Neuronal stem cell (in vitro differentiated cells): ENCODE measurements at regions not wholly inside any gene's neighbourhood (a gene's known extent, or its start where the extent isn't known, plus 50 kb on each side); places are given as distances from the start of the nearest gene placed in this dataset.

Experiments used
- DNase-seq: peaks from one replicate; pipeline ENCODE4 v3.0.0-alpha.2; 2013; ENCODE audit warnings: low spot score
- H2AFZ ChIP-seq: one replicate; pipeline ENCODE4 v1.6.1; 2013; ENCODE audit warnings: mild to moderate bottlenecking, low read length, inconsistent platforms
- H2AK5ac ChIP-seq: 2 replicates; pipeline ENCODE4 v1.6.1; 2013; ENCODE audit warnings: low read depth, mild to moderate bottlenecking, inconsistent platforms, low read length, moderate library complexity, mixed read lengths
- H2BK120ac ChIP-seq: 2 replicates; pipeline ENCODE4 v1.6.1; 2013; ENCODE audit warnings: low read depth, mild to moderate bottlenecking, inconsistent platforms, low read length, moderate library complexity, mixed read lengths
- H2BK12ac ChIP-seq: one replicate; pipeline ENCODE4 v1.6.1; 2013; ENCODE audit warnings: low read length, inconsistent platforms
- H2BK15ac ChIP-seq: 2 replicates; pipeline ENCODE4 v1.6.1; 2013; ENCODE audit warnings: mild to moderate bottlenecking, low read length, inconsistent platforms, mixed read lengths
- H2BK5ac ChIP-seq: one replicate; pipeline ENCODE4 v1.6.1; 2013; ENCODE audit warnings: inconsistent platforms, mild to moderate bottlenecking, low read length, moderate library complexity
- H3K14ac ChIP-seq: one replicate; pipeline ENCODE4 v1.6.1; 2013; ENCODE audit warnings: low read length, inconsistent platforms
- H3K18ac ChIP-seq: 2 replicates; pipeline ENCODE4 v1.6.1; 2013; ENCODE audit warnings: low read length, inconsistent platforms
- H3K23ac ChIP-seq: 2 replicates; pipeline ENCODE4 v1.6.1; 2013; ENCODE audit warnings: low read depth, mild to moderate bottlenecking, mixed read lengths, low read length, inconsistent platforms; ENCODE audit not compliant: poor library complexity
- H3K27ac ChIP-seq: replicated peaks from 3 replicates; pipeline ENCODE4 v1.5.1; 2013; ENCODE audit warnings: low read length, inconsistent platforms
- H3K27me3 ChIP-seq, 3 experiments: 2 replicates each; pipeline ENCODE4 v1.6.1; 2013; ENCODE audit warnings: low read length in 3 of 3, mild to moderate bottlenecking in 2 of 3, inconsistent platforms in 1 of 3, low read depth in 1 of 3, mixed read lengths in 1 of 3, moderate library complexity in 1 of 3; ENCODE audit not compliant: control insufficient read depth in 3 of 3, insufficient read depth in 3 of 3
- H3K36me3 ChIP-seq, 2 donors: replicated peaks in 1 of 2; 2 replicates each; pipeline ENCODE4 v1.6.1; 2013; ENCODE audit warnings: low read length in 2 of 2; ENCODE audit not compliant: control insufficient read depth in 2 of 2, insufficient read depth in 2 of 2
- H3K4ac ChIP-seq: 2 replicates; pipeline ENCODE4 v1.6.1; 2013; ENCODE audit warnings: inconsistent platforms, mild to moderate bottlenecking, low read length, moderate library complexity
- H3K4me1 ChIP-seq, 2 donors: 1 replicate in 1 of 2; 2 replicates in 1 of 2; pipeline ENCODE4 v1.6.1; 2013; ENCODE audit warnings: low read length in 2 of 2, low read depth in 1 of 2; ENCODE audit not compliant: control insufficient read depth in 2 of 2, insufficient read depth in 1 of 2
- H3K4me2 ChIP-seq: one replicate; pipeline ENCODE4 v1.6.1; 2013; ENCODE audit warnings: mild to moderate bottlenecking, low read length, inconsistent platforms; ENCODE audit not compliant: insufficient read depth, poor library complexity, severe bottlenecking
- H3K4me3 ChIP-seq, 2 donors: 2 replicates each; pipeline ENCODE4 v1.5.1; 2013; ENCODE audit warnings: low read length in 2 of 2, mild to moderate bottlenecking in 2 of 2, inconsistent platforms in 1 of 2, moderate library complexity in 1 of 2
- H3K79me1 ChIP-seq: one replicate; pipeline ENCODE4 v1.6.1; 2013; ENCODE audit warnings: low read depth, mild to moderate bottlenecking, inconsistent platforms, low read length, moderate library complexity
- H3K9ac ChIP-seq: one replicate; pipeline ENCODE4 v1.6.1; 2013; ENCODE audit warnings: mild to moderate bottlenecking, low read depth, low read length, inconsistent platforms; ENCODE audit not compliant: poor library complexity
- H3K9me3 ChIP-seq, 2 donors: replicated peaks in 1 of 2; 2 replicates each; pipeline versions ENCODE3 to v1.6.1; 2013; ENCODE audit warnings: low read length in 2 of 2, mild to moderate bottlenecking in 2 of 2, inconsistent platforms in 1 of 2, low read depth in 1 of 2, mixed read lengths in 1 of 2, moderate library complexity in 1 of 2; ENCODE audit not compliant: control insufficient read depth in 2 of 2, insufficient read depth in 1 of 2
- H4K8ac ChIP-seq: one replicate; pipeline ENCODE4 v1.6.1; 2013; ENCODE audit warnings: low read depth, mild to moderate bottlenecking, inconsistent platforms, low read length, moderate library complexity
- H4K91ac ChIP-seq: one replicate; pipeline ENCODE4 v1.6.1; 2013; ENCODE audit warnings: low read length, low read depth, mild to moderate bottlenecking, inconsistent platforms; ENCODE audit not compliant: poor library complexity
- WGBS, 2 donors: extraction: QIAGEN DNeasy Blood & Tissue Kit; methylation state at CpG; one replicate each; pipeline ENCODE4 v1.1.7; 2013; ENCODE audit warnings: missing lambda C conversion rate in 2 of 2, mixed read lengths in 1 of 2; ENCODE audit not compliant: insufficient read length in 2 of 2, insufficient replicate concordance in 1 of 2; ENCODE audit errors: extremely low coverage in 2 of 2; 5-methylcytosine and 5-hydroxymethylcytosine counted together

- no CpG with 5 or more reads among the region's 6 CpGs for WGBS, 2 donors
- Histone ChIP-seq H3K4ac (no peak overlapping the region), H3K23ac (no peak overlapping the region), H2BK5ac (no peak overlapping the region), H3K27me3 (no peaks in the 10 kb centered on the region), H4K91ac (no peak overlapping the region), H2BK12ac (no peak overlapping the region), H2BK120ac (no peak overlapping the region), H3K9me3 (peaks cover 0 to 3% of the 10 kb centered on the region in 2 donors), H3K4me3 (no peak overlapping the region), H3K4me1 (peaks cover 0 to 8% of the 10 kb centered on the region in 2 donors), H3K36me3 (no peaks in the 10 kb centered on the region), H3K79me1 (no peaks in the 10 kb centered on the region), H3K4me2 (no peak overlapping the region), H4K8ac (no peak overlapping the region), H3K9ac (no peak overlapping the region), H3K27ac (no peak overlapping the region), H3K14ac (no peak overlapping the region), H2AK5ac (no peak overlapping the region), H3K18ac (no peak overlapping the region), H2BK15ac (no peak overlapping the region), H2AFZ (no peak overlapping the region)
- no peak for DNase-seq
These were observed 111.3 kb upstream of the IGFBP3 start for GRCh38 chr7:46032353-46032752.

- Histone ChIP-seq H3K9ac (no peak overlapping the region), H3K79me1 (no peaks in the 10 kb centered on the region), H2BK120ac (no peak overlapping the region), H3K27me3 (no peaks in the 10 kb centered on the region), H2AK5ac (no peak overlapping the region), H3K14ac (no peak overlapping the region), H4K91ac (no peak overlapping the region), H3K23ac (no peak overlapping the region), H3K36me3 (no peaks in the 10 kb centered on the region), H3K4me1 (peaks cover 0 to 8% of the 10 kb centered on the region in 2 donors), H4K8ac (no peak overlapping the region), H2BK12ac (no peak overlapping the region), H3K9me3 (peaks cover 0 to 3% of the 10 kb centered on the region in 2 donors), H3K4me2 (no peak overlapping the region), H2AFZ (peak overlapping the region; percentile 74), H3K4me3 (no peak overlapping the region), H3K18ac (no peak overlapping the region), H2BK5ac (no peak overlapping the region), H3K4ac (no peak overlapping the region), H3K27ac (no peak overlapping the region), H2BK15ac (no peak overlapping the region)
- no CpG with 5 or more reads among the region's 2 CpGs for WGBS, 2 donors
- DNase-seq, result no peak
These were observed 108.1 kb upstream of the IGFBP3 start for GRCh38 chr7:46029111-46029704.

- Histone ChIP-seq H4K8ac (no peak overlapping the region), H3K4ac (no peak overlapping the region), H3K79me1 (no peaks in the 10 kb centered on the region), H4K91ac (no peak overlapping the region), H2AK5ac (no peak overlapping the region), H3K9me3 (peaks cover 0 to 3% of the 10 kb centered on the region in 2 donors), H3K4me2 (no peak overlapping the region), H2BK120ac (no peak overlapping the region), H2BK12ac (no peak overlapping the region), H3K4me1 (peaks cover 0 to 8% of the 10 kb centered on the region in 2 donors), H3K36me3 (no peaks in the 10 kb centered on the region), H3K23ac (no peak overlapping the region), H2BK15ac (no peak overlapping the region), H3K18ac (no peak overlapping the region), H3K4me3 (no peak overlapping the region), H3K14ac (no peak overlapping the region), H3K27ac (no peak overlapping the region), H2BK5ac (no peak overlapping the region), H3K9ac (no peak overlapping the region), H2AFZ (peak overlapping the region; percentile 74), H3K27me3 (no peaks in the 10 kb centered on the region)
- no peak for DNase-seq
- no CpG with 5 or more reads among the region's 1 CpG for WGBS, 2 donors
These were observed 107.2 kb upstream of the IGFBP3 start for GRCh38 chr7:46028246-46028645.

GRCh38 chr7:46026741-46027140 lies 105.7 kb upstream of the IGFBP3 start:
- H3K4ac ChIP-seq, result no peak overlapping the region
- no peak for DNase-seq

More at GRCh38 chr7:46026741-46027140, 105.7 kb upstream of the IGFBP3 start:
- Histone ChIP-seq H3K27ac (no peak overlapping the region), H2AFZ (no peak overlapping the region), H3K14ac (no peak overlapping the region), H2AK5ac (no peak overlapping the region), H3K36me3 (no peaks in the 10 kb centered on the region), H3K4me3 (no peak overlapping the region), H3K9ac (no peak overlapping the region), H3K4me2 (no peak overlapping the region), H2BK15ac (no peak overlapping the region), H3K18ac (no peak overlapping the region), H2BK5ac (no peak overlapping the region), H3K79me1 (no peaks in the 10 kb centered on the region), H3K4me1 (peaks cover 0 to 8% of the 10 kb centered on the region in 2 donors), H3K23ac (no peak overlapping the region), H2BK120ac (no peak overlapping the region), H2BK12ac (no peak overlapping the region), H4K91ac (no peak overlapping the region), H3K9me3 (peaks cover 0 to 3% of the 10 kb centered on the region in 2 donors), H3K27me3 (no peaks in the 10 kb centered on the region), H4K8ac (no peak overlapping the region)
- no CpG with 5 or more reads among the region's 1 CpG for WGBS, 2 donors
